Right lung (tissue), 2 donors: ENCODE measurements at regions not wholly inside any gene's neighbourhood (a gene's known extent, or its start where the extent isn't known, plus 50 kb on each side); places are given as distances from the start of the nearest gene placed in this dataset.
A peak's percentile ranks its signal among the peaks of the same experiment; 100 is the strongest.

ENCODE experiments used
- DNase-seq, 2 donors: peaks; one replicate each; pipeline ENCODE4 v3.0.0-alpha.2; 2013

DNA sequence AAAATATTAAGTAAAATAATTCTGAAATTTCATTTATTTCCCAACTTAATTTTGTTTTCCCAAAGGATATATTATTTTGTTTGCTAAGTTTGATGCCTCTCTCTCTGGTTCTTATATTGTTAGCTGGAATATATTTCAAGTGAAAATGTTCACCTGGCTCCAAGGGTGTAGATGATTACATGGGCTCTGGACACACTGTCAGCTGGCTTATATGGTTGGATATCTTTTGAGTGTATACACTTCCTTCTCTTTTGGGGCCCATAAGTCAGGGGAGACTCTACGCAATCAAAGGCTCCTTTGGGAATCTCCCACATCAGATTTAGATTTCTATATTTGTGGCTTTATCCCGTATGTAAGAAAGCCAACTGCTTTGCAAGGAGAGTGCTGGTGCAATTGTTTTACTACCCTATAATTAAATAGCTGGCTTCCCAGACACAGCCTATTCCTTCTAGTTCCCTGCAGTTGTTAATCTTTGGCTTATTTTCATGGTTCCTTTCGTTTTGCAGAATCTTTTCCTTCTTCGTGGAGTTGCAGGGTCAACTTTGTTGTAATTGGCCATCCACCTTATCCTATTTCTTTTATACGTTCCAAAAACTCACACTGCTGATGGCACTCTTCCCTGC is 225.7 kb downstream of the DPH6 start:
- DNase-seq, result no peak

DNA sequence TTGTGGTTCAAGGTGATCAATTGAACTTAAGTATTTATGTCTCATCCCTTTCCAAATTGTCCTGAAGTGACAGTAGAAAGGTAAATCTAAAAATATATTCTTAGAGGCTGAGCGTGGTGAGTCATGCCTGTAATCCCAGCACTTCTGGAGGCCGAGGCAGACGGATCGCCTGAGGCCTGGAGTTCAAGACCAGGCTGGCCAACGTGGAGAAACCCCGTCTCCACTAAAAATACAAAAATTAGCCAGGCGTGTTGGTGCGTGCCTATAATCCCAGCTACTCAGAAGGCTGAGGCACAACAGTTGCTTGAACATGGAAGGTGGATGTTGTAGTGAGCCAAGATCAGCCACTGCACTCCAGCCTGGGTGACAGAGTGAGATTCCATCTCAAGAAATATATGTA is 226.6 kb downstream of the DPH6 start:
- DNase-seq, result no peak

DNA sequence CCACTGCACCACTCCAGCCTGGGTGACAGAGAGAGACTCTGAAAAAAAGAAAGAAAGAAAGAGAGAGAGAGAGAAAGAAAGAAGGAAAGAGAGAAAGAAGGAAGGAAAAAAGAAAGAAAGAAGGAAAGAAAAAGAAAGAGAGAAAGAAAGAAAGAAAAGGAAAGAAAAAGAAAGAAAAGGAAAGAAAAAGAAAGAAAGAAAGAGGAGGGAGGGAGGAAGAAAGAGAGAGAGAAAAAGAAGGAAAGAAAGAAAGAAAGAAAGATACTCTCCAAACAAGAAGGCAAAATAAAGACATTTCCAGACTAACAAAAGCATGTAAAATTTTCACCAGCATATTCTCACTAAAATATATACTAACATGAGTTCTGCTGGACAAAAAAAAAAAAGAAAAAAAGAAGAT is 228.7 kb downstream of the DPH6 start:
- DNase-seq, result no peak

DNA sequence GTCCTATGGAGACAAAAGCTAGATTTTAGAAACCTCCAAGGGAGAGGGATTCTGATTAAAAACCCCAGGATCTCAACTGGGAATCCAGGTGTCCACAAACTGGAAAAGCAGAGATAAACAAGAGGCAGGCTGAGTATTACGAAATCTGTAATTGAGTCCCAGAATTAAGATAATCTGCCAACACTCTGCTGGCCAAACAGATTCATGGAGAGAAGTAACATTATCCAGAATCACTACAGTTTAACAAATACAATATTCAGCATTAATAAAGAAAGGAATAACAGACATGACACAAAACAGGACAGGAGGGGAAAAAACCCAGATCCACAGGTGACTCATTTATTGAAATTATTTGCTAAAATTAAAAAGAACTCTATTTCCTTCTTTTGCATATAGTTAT is 227.2 kb upstream of the NANOGP8 start:
- no peak for DNase-seq

DNA sequence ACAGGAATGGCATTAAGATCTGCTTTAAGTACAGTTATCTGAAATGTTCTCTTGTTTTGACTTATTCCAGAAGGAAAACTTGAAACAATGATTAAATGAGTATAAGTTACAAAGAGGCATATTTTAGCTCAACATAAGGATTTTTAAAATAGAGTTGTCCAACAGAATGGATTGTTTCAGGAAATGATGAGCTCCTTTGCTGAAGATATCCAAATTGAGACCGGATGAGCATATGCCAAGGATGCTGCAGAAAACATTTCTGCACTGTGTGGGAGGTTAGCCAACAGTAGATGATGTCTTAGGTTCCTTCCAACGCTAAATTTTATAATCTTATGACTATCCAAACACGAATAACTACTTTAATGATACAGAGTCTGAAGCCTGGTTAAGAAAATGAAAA is 226.5 kb upstream of the NANOGP8 start:
- DNase-seq, result no peak

DNA sequence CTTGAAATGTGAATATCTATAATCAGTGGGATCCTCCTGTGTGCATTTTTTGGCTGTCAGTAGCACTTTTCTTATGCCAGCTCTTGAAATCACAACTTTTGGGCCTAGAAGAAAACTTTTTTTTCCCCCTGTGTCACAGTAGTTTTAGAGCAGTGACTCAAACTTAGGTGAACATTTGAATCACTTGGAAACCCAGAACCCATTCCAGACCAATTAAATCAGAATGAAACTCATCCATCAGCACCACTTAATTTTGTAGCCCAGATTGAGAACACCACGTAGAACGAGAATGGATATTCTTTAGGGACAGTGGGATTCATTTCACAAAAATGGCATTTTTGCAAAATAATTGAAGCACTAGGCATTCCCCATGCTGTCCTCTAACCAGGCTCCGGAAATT is 224.8 kb upstream of the NANOGP8 start:
- DNase-seq, result no peak

DNA sequence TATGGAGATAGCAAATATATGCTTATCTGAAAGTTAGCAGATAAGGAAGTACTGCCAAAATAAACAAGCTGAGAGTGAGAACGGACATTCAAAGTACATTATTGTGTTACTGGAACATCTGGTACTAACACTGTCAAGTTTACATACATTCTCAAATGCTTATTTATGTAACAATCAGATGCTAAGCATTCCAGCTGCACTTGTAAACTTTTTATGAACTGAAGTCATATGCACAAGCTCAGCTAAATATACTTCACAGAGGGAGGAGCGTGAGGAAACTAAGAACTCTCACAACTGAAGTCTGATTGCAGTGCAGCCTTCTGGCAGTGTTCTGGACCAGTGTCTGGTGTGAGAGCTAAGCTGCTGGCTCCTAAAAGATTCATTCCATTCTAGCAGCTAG is 223.7 kb upstream of the NANOGP8 start:
- DNase-seq, result peak; percentile 64 to 79

DNA sequence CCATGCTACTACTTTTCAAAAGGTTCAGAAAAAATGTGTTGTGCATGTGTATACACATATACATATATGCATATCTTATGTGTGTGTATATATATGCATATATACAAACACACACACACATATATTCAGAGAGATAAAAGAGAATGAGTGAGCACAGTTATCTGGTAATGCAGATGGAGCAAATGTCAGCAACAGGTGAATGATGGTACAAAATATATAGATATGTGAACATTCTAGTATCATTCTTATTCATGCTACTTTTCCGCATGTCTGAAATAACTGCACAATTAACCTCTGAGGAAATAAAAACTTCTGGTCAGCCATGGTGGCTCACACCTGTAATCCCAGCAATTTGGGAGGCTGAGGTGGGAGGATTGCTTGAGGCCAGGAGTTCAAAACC is 222.6 kb upstream of the NANOGP8 start:
- DNase-seq, result no peak

DNA sequence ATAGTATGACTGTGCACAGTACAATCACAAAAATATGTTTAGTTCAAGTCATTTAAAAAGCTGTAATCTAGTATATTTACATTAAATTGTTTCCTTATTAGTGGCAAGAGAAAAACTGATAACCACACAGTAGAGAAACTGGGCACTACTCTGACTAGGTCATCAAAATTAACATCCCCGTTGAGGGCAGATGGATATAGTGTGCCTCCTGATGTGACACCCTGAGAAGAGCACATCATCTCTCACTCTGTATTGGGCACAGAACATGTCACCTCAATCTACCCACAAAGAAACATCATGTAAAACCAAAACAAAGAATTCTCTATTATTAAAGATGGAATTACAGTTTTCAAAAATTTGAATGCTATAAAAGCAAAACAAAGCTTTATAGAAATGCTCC is 221.9 kb upstream of the NANOGP8 start:
- no peak for DNase-seq

DNA sequence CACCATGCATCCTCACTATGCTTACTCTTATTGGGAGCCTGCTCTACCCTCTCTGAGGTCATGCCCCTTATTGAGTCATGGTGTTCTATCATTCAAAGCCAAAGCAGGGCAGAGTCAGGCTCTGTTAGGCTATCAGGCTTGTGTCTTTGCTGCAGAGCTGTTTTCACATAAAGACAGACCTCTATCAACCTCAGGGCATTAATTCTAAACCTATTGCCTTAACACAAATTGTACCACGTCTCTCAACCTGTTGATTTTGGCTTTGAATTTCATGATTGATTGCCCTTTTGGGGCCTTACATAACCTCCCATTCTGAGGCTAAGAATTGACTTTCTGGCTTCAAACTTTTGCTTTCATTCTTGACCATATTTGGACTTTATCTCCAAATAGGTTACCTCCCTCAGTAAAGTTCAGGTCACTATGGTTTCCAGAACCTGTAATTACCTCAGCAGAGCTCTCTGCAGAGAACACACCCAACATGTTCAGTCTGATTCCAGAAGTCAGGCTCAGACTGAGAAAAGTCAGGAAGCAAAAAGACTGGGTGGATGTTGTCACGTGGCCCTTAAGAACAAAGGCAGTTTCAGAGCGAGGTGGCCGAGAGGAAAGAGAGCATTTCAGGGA is 221.4 kb upstream of the NANOGP8 start:
- no peak for DNase-seq

DNA sequence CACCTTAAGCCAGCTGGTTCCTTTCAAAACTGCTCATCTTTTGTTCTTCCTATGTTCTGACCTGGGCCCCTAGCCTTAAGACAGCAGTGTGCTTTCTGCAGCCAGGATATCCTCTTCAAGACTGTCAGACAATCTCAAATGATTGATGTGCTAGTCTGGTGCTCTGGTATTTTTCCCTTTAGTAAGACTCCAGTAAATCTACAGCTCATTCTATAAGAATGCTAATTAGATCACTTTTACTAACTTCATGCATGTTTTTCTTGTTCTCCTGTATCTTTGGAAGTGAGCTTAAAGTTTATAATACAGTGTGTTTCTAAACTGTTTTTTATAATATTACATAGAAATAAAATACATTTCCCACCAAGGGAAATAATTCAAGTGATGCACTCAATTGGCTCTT is 220.9 kb upstream of the NANOGP8 start:
- DNase-seq, result no peak

DNA sequence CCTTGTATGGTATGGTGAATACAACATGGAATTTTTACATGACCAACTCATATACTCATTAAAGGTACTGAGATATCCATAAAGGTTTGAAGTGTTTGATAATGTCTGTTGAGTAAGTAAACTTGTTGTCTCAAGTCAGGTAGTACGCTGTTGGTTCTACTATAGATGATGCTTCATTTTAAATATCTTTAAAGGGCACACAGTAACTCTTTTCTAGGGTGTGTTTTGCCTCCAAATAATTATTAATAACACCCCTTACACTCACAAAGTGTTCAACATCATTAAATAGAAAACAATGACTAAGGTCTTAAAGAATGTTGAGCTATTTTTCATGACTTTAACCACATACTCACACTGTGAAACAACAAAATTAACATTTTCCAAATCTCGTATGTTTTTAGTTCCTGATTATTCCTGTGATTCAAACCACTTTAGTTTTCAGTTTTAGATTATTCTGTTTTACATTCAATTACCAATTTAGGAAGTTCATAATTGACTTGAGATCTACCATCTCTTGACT is 220.0 kb upstream of the NANOGP8 start:
- DNase-seq, result no peak

DNA sequence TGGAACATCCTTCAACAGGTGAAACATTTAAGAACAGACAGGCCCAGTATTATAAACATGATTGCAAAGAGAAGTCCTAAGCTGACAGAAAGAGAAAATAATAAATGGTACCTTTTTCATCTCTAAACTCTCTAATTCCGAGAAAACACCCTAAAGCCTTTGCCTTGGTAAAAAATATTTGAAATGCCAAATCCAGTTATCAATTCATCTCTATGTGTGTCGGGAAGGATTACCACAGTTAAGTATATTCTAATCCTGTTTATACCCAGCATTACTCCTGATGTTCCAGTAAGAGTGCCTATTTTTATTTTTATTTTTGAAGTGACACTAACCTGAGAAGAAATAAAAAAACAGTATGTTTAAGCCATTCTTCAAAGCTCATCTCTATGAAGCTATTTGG is 219.3 kb upstream of the NANOGP8 start:
- DNase-seq, result no peak

DNA sequence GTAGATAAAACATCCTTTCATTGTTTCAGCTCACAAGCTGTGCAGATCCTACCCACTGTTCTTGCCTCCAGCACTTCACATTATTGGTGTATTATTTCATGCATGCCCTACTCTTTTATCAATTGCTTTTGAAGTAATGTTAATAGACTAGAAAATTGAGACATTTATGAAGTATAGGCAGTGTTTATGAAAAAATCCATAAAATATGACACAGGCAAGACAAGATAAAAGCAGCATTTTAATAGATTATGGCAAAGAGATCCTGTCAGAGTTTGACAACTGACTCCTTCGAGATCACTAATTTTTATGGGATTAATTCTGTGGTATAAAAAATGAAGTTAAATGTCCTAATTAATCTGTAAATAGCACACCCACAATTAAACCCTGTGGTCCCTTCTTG is 217.2 kb upstream of the NANOGP8 start:
- DNase-seq, result no peak

DNA sequence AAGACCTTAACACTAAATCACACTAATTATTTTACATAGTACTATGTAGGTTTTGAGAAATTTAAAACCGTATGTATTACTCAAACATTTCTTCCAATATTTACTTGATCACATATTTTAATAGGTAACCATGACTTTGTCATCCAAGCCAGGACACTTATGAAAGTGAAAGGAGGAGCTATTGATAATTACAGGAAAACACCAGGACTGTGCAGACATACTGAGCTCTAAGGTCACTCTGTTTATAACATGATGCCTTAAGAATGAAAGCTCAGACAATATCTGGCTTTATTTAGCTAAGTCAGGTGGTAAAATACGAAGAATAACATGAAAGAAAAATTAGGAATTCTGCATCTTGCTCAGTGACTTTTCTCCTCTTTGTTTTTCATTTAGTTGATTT is 216.0 kb upstream of the NANOGP8 start:
- DNase-seq, result no peak

DNA sequence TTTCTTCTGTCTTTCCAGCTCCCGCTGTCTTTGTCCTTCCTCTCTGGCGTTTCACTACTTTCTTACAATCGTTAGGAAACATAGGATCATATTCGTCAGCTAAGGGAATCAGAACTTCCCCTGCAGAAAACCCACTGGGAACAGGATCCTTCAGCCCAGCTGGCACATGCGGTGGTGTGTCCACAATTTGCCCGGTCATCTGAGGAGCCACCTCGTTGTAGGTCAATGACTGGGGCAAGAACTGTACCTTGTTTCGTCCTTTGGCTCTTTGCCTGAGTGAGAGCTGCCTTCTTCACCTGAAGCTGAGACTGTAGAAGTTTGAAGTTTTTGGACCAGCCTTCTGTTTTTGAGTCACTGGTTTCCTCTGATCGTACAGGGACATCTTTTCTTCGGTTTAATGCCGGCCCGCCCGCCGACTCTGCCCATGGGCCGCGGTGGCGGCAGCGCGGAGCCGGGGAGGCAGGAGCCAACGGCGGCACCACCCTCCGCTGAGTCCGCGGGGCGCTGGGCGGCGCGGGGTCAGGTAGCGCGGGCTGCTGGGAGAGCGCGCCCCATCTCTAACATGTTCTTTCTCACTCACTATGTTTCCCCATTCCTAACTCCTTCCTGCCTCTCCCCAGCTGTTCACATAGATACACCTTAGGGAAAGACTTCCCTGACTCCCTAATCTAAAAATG is 214.1 kb upstream of the NANOGP8 start:
- DNase-seq, result no peak

DNA sequence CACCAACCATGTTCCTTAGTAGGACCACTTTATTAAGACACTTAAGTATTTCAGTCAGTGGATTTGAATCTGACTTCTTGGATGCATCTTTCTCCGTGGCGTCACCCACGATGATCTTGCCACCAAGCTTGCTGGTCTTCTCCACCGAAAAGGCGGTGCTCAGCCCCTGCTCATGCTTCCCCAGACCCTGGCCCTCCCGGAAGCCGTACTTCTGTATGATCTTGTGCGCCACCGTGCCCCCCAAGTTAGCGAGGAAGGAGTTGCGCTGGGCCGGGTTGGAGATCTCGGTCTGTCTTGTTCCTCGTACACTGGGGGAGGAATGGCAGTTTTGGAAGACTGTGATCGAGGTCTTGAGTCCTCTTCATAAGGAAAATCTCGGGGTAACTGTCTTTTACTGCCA is 213.4 kb upstream of the NANOGP8 start:
- DNase-seq, result no peak

DNA sequence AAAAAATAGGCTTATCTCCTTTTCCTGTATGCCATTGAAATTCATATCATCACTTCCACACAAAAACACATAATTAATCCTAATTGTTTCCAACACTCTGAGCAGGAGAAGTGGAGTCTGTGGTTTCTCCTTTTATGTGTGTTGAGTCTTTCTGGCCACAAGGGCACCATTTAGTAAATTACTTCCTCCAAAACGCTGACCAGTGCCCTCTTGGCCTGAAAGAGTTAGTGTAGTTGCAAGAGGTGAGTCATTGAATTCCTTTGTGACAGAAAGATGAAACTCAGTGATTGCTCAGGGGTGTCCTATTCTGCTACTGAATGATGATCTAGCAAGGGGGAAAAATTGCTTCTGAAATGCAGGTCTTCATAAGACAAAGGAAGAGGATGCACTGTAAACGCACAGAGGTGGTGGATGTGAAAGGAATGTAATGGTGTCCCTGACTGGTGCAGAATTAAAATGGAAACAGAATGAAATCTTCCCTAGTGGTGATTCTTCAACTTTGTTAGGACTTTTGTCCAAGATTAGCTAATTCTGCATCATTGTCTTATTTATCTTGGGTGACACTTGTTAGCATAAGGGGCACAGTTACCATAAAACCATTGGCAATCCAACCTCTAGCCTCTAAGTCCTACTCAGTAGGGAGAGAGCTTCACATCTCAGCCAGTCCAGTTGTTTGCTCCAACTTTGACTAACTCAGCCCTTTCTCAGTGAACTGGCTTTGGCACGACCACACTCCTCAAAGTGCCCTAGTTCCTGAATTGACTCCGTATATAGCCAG is 208.4 kb upstream of the NANOGP8 start:
- DNase-seq, result no peak

DNA sequence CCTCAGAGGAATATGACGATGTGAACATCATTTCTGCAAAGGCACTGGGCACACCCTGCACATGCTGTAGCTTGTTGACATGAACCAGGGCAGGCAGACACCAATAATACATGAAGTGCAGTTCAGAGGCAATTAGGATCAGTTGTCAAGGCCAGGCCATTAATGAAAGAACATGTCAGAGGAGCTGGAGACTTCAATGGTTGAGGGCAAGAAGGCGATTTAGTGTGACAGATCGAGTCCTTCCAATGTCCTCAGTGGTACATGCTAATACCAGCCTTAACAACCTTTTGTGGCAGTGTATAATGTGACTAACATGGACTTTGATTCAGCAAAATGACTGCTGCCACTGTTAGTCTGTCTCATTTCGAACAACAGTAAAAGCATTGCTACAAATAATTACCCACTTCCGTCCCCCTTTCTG is 205.2 kb upstream of the NANOGP8 start:
- no peak for DNase-seq

DNA sequence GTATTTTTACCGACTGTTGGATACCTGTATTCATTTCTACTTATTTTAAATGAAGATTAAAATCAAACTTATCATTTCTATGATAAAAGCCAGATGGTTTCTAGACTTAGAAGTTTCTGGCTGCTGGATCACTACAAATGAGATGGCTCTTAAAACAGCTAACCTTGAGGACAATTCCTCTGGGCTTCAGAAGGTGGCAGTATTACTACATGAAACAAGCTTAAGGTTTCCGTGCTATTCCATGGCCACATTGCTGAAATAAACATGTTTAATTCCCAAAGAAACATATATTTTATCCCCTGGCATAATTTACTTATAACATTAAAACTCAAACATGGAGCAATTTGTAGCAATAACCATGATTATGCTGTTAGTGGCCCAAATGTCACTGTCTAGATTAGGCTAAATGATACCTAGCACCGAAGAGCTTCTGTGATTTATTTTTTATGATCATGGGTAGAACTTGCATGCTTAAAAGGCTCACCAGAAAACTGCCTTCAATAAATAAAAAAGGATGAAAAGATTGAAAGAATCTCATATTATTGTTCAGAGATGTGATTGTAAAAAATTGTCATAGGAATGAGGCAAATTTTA is 204.0 kb upstream of the NANOGP8 start:
- peak; percentile 31 to 49 for DNase-seq

DNA sequence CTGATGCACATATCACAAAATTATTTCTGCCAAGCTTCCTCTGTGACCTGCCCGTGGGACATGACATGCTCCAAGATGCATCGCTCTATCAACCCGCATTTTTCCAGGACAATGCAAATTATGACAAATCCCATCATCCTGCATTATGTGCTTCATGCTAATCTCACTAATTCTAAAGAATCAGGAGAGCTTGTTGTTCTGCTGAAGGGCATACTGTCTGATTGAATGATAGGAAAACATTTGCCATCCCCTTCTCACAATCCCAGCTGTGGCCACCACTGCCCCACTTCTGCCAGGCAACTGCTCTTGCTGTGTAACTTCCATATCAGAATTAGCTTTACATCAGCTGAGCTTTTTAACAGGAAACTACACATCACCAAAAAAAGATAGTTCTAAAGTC is 203.5 kb upstream of the NANOGP8 start:
- DNase-seq, result no peak

DNA sequence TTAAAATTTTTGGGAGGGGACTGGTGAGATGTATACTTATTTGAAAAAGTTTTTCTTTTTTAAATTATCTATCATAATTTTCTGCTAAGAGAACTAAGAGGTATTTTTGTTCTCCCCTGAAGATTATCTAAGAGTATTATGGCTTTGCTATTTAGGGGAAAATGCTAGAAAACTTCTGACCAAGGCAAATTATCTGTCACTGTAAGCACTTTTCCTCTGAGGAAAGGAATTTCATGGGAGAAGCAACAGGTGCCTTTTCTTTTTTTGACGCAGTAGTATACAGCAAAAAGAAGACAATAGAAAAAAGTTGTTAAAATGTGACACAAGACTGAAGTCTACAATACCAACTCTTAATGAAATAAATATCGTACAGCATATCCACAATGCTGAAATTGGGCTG is 201.6 kb upstream of the NANOGP8 start:
- DNase-seq, result no peak
